Mucosa of gallbladder (tissue), 1 donor: ENCODE measurements at regions not wholly inside any gene's neighbourhood (a gene's known extent, or its start where the extent isn't known, plus 50 kb on each side); places are given as distances from the start of the nearest gene placed in this dataset.
A peak's percentile ranks its signal among the peaks of the same experiment; 100 is the strongest.

ENCODE experiments used
- DNase-seq: peaks from one replicate; pipeline ENCODE4 v3.0.0-alpha.2; 2020; ENCODE audit warnings: low spot score
- donor health status: DM: no; HTN: no; CAD: no.

DNA sequence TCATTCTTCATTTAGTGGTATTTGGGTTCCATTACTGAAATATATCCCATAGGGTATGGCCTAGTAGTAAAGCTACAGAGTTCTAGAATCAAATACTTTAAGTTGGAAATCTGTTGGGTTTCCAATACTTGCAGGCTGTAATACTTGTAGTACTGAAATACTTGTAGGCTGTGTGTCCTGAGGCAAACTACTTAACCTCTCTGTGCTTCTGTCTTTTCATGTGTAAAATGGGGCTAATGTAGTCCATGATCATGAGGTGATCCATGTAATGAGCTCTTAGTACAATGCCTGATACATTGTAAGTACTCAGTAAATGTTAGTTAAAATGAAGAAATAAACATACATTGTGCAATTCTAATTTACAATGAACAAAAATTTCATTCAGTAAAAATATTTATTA lies 368.9 kb downstream of the CSNK1G3 start:
- no peak for DNase-seq

DNA sequence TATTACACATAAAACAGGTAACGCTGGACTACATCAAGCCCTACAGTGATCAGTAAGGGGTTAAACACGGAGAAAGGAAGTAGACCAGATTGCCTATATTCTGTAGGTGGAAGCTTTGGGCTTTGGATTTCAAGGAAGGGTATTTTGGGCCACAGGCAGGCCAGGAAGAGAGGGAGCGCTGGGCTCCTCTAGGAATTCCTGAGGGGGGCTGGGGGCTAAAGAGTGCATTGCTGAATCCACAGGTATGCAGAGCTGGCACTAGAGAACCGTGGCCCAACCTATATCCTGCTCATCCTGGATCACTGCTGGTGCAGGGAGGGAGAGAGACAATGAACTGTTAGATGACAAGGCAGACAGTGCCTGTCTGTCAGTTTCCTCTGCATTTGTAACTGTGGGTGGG lies 367.1 kb downstream of the CSNK1G3 start:
- DNase-seq, result no peak

DNA sequence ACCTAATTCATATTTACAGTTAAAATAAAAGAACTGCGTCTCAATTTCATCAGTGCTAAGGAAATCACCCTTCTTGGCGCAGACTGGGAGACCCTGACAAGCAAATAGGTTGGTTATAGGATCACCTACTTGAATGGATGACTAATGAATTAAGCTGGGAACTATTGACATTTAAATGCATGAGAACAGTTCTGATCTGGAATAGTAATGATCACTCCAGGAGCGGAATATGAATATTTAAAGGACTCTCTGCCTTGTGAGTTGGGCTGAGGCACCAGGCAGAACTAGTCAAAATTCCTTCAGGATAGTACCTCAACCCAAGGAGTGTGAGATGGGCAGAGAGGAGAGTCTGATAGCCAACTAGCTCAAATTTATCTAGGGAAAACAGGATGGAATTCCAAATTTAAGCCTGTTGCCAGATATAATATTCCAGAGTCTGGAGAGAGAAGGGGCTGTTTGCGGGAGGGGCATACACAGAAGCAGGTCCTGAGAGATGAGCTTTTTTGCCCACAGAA lies 364.4 kb downstream of the CSNK1G3 start:
- DNase-seq, result no peak

DNA sequence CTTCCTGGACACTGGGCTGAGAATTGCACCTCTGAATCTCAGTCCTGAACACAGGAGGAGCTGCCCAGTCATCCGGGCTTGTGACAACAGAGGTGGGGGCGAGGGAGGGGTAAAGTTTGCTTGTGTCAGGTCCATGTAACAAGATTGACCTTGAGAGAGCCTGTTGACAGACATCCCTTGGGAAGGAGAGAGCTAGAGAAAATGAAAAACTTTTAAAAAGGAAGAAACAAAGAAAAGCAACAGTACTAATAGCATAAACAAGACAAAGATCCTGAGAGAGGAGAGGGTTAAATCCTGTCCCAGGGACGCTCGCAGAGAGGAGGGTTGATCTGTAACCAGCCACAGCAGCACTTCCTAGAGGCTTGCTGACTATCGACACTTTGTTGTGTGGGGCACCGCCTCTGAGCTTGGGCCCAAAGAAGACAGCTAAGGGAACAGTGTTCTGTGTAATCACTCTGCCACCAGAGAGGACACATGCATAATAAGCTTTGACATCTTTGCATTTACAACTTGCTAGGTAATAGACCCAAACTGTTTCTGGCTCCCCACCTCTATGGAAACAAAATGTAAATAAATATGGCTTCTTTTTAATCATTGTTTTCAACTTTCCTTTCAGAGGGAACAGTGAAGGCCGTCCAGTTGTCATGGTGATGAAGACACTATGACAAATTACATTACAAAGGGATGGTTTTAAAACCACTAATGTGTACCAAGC lies 363.7 kb downstream of the CSNK1G3 start:
- peak; percentile 30 for DNase-seq

DNA sequence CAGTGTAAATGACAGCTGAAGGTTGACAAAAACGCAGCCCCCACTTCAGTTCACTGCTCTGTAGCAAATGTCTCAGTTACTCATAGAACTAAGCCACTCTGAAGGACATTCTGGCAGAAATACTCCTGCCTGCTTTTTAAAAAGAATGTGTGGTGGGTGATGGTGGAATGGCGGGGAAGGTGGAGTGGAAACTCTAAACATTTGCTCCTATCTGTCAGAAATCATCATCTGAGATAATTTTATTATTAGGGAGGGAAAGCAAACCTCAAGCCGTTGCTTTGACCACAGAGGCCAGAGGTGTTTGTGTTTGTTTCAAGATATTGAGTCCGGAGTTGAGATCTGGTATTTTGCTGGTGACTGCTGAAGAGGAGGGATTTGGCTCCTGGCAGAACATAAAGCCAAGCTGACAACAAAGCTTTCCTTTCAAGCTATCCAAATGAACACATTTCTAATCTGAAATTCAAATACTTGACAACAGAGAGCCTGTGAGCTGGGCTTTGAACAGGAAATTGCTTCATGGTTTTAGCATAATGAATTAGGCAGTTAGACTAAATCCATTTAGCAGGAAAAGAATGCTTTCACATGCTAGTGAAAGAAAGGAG lies 362.7 kb downstream of the CSNK1G3 start:
- DNase-seq, result no peak

DNA sequence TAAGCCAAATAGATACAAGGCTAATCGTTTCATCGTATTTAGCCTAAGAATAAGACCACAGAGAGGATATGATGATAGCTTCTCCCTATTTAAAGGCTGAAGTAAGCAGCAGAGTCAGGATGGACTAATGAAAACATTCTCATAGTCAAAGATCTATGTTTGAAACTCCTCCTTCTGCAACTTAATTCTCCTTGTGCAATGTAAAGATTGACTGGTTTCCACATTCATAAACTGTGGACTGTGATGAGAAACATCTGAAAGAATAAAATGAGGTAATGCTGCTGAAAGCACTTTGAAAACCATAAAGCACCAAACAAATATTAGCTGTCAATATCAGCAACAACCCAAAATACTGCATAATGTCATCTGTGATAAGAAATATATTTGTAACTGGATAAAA lies 361.9 kb downstream of the CSNK1G3 start:
- DNase-seq, result no peak

DNA sequence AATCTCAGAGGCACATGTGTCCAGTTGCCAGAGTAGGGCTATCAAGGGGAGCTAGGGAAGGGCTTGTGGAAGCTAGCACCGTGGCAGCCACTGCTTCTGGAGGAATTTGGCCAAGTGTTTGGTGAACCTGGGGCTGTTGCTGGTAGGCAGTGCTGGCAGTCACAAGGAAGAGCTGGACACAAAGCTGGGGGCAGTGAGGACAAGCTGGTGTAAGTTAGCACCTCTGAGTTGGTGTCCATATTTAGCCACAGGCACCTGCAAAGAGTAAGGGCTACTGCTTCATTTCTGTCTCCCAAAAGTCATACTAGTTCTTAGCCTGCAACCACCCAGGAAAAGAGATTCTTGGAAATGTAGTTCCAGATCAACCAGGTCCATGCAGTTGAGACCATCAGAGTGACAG lies 359.4 kb downstream of the CSNK1G3 start:
- no peak for DNase-seq

DNA sequence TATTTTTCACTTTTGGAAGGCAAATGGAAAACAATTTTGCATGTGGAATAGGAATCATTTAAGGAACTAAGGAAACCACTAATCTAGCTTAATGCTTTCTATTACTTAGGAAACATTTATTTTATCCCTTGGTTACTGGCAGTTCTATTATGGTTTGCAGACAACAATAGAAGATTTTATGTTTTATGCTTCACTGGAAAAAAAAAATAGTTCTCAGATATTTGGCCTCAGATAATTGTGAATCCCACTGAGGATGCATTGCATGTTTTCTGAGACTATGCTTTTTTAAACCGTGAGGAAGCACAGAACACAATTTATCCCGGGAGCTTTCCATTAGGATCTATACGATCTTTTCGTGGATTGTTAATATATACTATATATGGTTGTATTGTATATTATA lies 356.9 kb downstream of the CSNK1G3 start:
- DNase-seq, result no peak

DNA sequence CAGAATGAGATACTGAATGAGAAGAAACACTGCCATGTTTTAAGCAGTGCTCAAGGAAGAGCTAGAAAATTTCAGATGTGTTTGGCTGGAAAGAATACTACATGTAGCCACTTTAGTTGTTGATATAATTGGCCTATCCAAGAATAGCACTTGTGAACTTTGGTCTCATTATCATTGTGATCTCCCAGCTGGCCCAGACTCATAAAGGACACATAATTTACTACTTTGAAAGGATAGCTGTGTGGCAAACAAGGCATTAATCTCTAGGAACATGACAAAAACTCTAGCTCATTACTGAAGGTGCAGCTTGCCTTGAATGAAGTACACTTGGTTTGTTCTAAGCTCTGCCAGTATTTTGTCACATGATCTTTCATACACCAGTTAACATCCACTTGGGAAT lies 356.3 kb downstream of the CSNK1G3 start:
- peak; percentile 25 for DNase-seq

DNA sequence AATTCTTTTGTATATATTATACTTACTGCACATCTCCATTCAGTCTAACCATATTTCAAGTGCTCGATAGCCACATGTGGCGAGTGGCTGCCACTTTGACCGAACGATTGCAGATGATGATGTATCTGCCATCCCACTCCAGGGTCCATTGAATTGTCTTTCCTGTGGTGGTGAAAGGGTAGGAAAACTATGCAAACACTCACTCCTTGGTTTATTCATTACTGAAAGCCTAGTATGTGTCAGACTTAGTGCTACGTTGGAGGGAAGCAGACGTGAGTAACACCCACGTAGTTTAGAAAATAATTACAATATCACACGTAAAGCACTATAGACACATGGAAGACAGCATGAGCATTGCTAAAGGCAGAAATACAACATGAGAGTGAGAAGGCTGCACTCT lies 353.7 kb downstream of the CSNK1G3 start:
- no peak for DNase-seq

DNA sequence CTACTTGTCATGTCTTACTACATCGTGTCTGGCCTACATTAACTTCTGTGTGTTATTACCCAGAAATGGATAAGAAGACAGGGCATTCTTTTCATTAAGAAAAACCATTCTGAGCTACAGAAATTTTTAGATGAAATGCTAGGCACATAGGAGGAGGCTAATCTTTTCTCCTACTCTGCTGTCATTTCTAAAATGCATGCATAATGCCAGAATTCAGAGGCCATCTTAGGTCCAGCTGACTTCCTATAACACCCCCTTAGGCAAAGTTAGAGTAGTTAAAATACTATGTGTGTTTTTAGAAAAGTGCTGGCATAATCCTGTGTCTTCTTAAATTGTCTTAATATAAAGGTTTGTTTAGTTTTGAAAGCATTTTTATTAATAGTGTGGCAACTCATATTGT lies 352.6 kb downstream of the CSNK1G3 start:
- DNase-seq, result no peak

DNA sequence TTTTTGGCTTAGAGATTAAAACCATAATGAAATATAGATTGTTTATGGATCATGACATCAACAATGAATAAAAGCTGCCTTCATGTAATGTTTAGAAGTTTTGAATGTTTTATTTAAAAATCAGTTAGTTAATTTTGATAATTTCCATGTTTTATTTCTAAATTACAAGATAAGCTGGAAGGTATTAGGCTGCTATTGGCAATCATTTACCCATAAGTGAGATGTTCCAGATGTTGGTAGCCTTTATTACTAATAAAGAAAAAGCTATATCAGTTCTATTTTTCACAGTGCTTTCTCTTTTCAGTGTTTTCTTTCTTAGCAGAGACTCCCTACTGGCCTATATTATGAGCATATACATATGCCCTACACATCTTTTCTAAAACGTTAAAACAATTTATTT lies 347.0 kb downstream of the CSNK1G3 start:
- no peak for DNase-seq

DNA sequence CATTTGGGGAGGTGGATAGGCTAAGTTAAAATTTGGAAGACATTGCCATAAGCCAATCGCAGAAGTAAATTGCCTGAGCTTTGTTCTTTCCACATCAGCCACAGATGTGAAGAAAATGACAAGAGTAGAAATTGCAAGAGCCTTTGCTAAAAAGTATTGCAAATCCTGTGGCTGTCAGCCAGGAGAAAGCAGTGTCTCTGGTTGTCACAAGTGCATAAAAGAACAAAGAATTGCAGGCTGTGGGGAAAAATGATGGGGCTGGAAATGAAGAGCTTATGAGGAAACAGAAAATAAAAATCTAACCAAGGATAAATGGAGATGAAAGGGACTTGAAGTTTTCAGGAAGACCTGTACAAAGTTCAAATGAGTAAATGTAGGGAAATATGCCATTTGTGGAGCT lies 344.8 kb downstream of the CSNK1G3 start:
- no peak for DNase-seq

DNA sequence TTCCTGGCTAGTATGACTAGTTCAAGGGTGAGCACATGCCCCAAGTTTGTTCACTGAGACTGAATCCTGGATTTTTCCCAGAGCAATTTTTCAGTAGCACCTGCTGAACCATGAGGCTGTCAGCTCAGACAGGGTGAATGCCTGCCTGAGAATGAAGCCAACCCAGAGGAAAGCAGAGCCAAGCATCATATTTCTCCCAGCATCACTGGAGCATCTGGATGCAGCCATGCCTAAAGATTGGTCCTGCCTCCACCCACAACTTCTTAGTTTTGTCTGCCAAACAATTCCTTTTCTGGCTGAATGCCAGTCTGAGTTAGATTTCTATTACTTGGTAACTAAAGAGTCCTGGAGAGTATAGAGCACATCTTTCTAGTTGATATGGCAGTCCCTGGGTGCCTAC lies 343.6 kb downstream of the CSNK1G3 start:
- DNase-seq, result no peak

DNA sequence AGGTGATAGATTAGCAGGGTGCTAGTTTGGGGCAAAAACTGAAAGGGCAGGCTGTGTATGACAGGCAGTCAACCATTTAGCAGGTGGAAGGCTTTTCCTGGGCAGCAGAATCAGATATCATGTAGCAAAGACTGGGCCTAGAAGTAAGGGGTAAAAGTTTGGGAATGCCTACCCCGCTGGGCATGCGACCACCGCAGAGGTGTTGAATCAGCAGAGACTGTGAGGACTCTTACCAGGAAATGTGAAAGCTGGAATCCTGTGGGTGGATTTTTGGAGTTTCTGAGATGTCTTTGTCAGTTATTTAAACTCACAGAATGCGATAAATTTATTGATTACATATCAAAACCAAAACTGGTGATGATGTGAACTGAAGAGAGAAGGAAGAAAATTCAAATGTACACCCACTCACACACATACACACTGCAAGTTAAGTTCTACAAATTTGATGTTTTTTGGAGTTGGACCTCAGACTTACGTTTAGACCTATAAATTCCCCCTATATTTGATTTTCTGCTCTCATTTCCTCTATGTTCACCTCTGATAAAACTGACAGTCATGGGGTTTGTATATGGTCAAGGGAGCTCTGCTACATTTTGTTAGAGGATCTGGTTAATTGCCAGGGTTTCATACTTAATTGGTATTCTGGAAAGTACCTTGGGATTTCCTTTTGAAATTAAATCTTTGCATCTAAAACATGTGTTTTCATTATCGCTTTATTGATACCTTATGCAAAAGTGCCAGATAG lies 333.6 kb downstream of the CSNK1G3 start:
- DNase-seq, result no peak

DNA sequence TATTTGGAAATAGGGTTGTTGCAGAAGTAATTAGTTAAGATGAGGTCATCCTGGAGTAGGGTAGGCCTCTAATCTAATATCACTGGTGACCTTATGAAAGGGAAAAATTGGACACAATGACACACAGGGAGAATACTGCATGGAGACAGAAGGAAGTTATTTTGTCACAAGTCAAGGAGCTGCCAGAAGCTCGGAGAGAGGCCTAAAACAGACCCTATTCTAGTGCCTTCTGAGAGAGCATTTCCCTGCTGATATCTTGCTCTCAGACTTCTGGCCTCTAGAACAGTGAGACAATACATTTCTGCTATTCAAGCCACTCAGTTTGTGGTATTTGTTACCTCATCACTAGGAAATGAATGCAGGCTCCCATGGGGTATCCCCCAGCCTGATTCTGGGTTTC lies 332.9 kb downstream of the CSNK1G3 start:
- no peak for DNase-seq

DNA sequence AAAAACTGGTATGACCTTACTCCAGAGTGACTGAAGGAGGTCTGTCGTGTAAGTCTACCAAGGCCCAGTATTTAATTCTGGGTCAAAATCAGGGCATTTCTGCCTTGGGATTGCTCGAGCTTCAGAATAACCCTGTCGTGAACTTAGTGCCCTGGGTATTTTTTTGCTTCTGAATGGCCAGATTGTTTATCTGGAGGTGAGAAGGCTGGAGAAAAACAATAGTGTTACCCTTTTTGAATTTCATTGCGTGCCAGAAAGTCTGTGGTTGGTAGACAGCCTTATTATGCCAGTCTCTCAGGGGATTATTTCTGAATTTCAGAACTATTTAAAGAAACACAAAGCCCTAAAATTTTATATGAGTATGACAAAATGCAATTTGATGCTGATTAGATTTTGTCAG lies 323.4 kb downstream of the CSNK1G3 start:
- no peak for DNase-seq

DNA sequence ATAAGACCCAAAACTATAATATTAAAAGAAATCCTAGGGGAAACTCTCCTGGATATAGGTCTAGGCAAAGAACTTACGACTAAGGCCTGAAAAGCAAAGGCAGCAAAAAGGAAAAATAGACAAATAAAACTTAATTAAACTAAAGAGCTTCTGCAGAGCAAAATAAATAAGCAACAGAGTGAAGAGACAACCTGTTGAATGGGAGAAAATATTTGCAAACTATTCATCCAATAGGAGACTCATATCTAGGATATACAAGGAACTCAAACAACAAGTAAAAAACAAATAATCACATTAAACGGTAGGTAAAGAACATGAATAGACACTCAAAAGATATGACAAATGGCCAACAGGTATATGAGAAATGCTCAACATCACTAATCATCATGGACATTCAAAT lies 318.6 kb downstream of the CSNK1G3 start:
- no peak for DNase-seq

DNA sequence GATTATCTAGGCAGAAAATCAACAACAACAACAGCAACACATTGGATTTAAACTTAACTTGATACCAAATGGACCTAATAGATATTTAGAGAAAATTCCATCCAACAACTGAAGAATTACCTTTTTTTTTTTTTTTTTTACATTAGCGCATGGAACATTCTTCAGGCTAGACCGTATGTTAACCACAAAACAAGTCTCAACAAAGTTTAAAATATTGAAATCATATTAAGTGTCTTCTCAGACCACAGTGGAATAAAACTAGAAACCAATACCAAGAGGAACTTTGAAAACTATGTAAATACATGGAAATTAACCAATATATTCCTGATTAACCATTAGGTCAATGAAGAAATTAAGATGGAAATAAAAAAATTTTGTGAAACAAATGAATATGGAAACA lies 315.8 kb downstream of the CSNK1G3 start:
- DNase-seq, result no peak

DNA sequence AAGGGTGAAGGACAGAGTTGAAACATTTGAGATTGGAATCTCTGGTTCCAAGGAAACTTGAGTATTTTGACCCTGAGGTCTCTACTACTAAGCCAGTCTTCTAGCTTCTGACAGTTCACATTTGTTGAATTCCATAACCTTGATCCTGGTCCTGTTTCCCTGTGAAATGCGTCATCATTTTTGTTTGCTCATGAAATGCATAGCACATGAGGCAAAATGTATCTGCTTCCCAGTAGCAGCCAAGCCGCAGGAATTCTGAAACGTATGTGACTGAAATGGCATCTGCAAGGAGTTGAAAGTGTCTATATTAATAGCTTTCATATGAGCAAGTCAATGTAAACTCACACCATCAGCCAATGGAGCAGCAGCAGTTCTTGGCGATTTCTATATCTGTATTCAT lies 307.9 kb downstream of the CSNK1G3 start:
- DNase-seq, result no peak

DNA sequence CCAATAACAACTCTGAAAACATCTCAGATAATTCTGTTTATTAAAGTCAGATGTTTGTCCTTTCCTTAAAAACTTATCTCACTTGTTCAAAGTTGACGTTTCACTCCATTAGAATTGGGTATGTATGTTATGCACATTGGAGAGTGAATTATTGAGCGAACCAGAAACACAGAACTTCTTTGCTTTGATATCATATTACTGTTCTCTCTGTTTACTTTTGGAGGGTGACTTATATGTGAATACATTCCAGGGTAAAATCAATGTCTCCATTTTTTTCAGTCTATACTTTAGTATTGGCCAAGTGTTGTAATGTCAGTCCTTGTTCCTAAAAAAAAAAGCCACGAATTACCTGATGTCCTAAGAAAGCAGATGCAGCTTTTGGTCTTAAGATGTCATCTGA lies 307.4 kb downstream of the CSNK1G3 start:
- DNase-seq, result no peak

DNA sequence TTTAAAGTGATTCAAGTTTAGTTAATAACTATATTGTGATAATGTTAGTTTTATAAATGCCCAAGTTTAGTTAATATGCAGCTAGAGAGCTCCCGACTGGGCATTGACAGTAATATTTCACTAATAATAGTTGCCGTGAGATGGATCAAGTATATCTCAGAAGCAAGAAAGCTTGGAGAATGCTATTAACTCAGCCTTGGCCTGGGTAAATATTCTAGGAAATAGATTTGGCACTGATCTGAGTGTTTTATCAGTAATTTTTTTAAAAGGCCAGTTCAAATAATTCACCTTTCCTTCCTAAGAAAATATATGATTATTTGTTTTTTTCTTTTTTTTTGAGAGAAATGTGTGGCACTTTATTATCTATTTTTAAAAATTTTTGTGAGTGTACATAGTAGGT lies 305.3 kb downstream of the CSNK1G3 start:
- no peak for DNase-seq
